WTC11 (cell line): ENCODE measurements at regions not wholly inside any gene's neighbourhood (a gene's known extent, or its start where the extent isn't known, plus 50 kb on each side); places are given as distances from the start of the nearest gene placed in this dataset.
A peak's percentile ranks its signal among the peaks of the same experiment; 100 is the strongest.
"Not testable (repeated sequence)": the region's sequence is repeated elsewhere in the genome, so short reads cannot be mapped to it uniquely, and the experiment has no call there.

Experiments used
- ATAC-seq: fragments of 200-7000 bp; cut with Tn5 transposase; 2 replicates; pipeline ENCODE4 v1.10.0; 2021; ENCODE audit warnings: mild to moderate bottlenecking, moderate library complexity
- CTCF ChIA-PET: fragments of 300-600 bp; sonication (Branson Sonifier 250); formaldehyde crosslinking; loops from one replicate; lab custom pipeline; 2021; ENCODE audit warnings: antibody characterized with exemption; lab: Charles Lee
- POLR2A ChIA-PET: fragments of 350-600 bp; sonication (Branson Sonifier 250); formaldehyde crosslinking; loops from one replicate; lab custom pipeline; 2021; ENCODE audit warnings: antibody characterized with exemption; lab: Charles Lee
- DNase-seq: peaks from one replicate; pipeline ENCODE4 v3.0.0; 2021; ENCODE audit warnings: low spot score
- H3K27ac Mint-ChIP-seq: 2 replicates; pipeline ENCODE4 v1.8.0; 2021; ENCODE audit warnings: mixed read lengths
- H3K27me3 Mint-ChIP-seq: 2 replicates; pipeline ENCODE4 v1.8.0; 2021; ENCODE audit warnings: low read depth, mild to moderate bottlenecking, moderate library complexity, mixed read lengths
- H3K36me3 Mint-ChIP-seq: 2 replicates; pipeline ENCODE4 v1.8.0; 2021; ENCODE audit warnings: mixed read lengths
- H3K4me1 Mint-ChIP-seq: 2 replicates; pipeline ENCODE4 v1.8.0; 2022; ENCODE audit warnings: mixed read lengths
- H3K4me3 Mint-ChIP-seq: 2 replicates; pipeline ENCODE4 v1.8.0; 2021; ENCODE audit warnings: mild to moderate bottlenecking, moderate library complexity, mixed read lengths
- H3K9me3 Mint-ChIP-seq: 2 replicates; pipeline ENCODE4 v1.8.0; 2021; ENCODE audit warnings: mixed read lengths
- EMX1 ChIP-seq: fragments of 250-450 bp; sonication (Bioruptor Pico); IDR thresholded peaks from 2 replicates; pipeline ENCODE4 v1.8.0; 2021; ENCODE audit warnings: mild to moderate bottlenecking
- FOXJ3 ChIP-seq: sonication (generic); formaldehyde crosslinking; IDR thresholded peaks from 2 replicates; pipeline ENCODE4 v1.9.0; 2021; ENCODE audit warnings: missing genetic modification reagents, mild to moderate bottlenecking, borderline replicate concordance
- HMGA2 ChIP-seq: fragments of 250-450 bp; sonication (Bioruptor Pico); IDR thresholded peaks from 2 replicates; pipeline ENCODE4 v1.4.0; 2021; ENCODE audit warnings: mild to moderate bottlenecking, moderate library complexity
- KAT7 ChIP-seq: sonication (generic); formaldehyde crosslinking; IDR thresholded peaks from 2 replicates; pipeline ENCODE4 v1.8.1; 2023; ENCODE audit warnings: missing genetic modification reagents, mild to moderate bottlenecking, borderline replicate concordance
- NR2C2 ChIP-seq: sonication (generic); formaldehyde crosslinking; IDR thresholded peaks from 2 replicates; pipeline ENCODE4 v1.8.0; 2022; ENCODE audit warnings: mild to moderate bottlenecking, missing genetic modification reagents
- PRDM15 ChIP-seq: sonication (generic); formaldehyde crosslinking; IDR thresholded peaks from 2 replicates; pipeline ENCODE4 v1.8.0; 2022; ENCODE audit warnings: missing genetic modification reagents
- ZNF121 ChIP-seq: sonication (generic); formaldehyde crosslinking; IDR thresholded peaks from 2 replicates; pipeline ENCODE4 v1.8.0; 2023; ENCODE audit warnings: missing genetic modification reagents
- ZNF671 ChIP-seq: fragments of 250-450 bp; sonication (Bioruptor Pico); IDR thresholded peaks from 2 replicates; pipeline ENCODE4 v1.8.0; 2021; ENCODE audit warnings: mild to moderate bottlenecking
- TF ChIP-seq, protein P1 (sequence below): sonication (generic); formaldehyde crosslinking; IDR thresholded peaks from 2 replicates; pipeline ENCODE4 v1.8.1; 2023; ENCODE audit warnings: mild to moderate bottlenecking, moderate library complexity, missing genetic modification reagents
- TF ChIP-seq, protein P2 (sequence below): fragments of 250-450 bp; sonication (Bioruptor Pico); IDR thresholded peaks from 2 replicates; pipeline ENCODE4 v1.8.0; 2021; ENCODE audit warnings: mild to moderate bottlenecking
- TF ChIP-seq, protein P3 (sequence below): sonication (generic); formaldehyde crosslinking; IDR thresholded peaks from 2 replicates; pipeline ENCODE4 v1.8.0; 2022; ENCODE audit warnings: mild to moderate bottlenecking, missing genetic modification reagents

- Mint-ChIP-seq H3K4me1 (peaks cover 18% of the 10 kb centered on the region), H3K36me3 (no peaks in the 10 kb centered on the region), H3K27me3 (no peaks in the 10 kb centered on the region), H3K9me3 (peaks cover 21% of the 10 kb centered on the region), H3K27ac (peak overlapping the region; percentile 34; the same call in 1 of the 2 replicates), H3K4me3 (no peak overlapping the region)
- CTCF ChIA-PET, result interaction anchor here (1.5 kb wide), 2 partner anchors 127 to 368 kb away, joined by 3 read pairs; no protein-coding TSS in a partner anchor
- POLR2A ChIA-PET, result no interaction called here
- DNase-seq, result no peak
- no peak for ATAC-seq
- TF ChIP-seq HMGA2 (CRISPR knock-in tag), result no peak
- no peak for TF ChIP-seq PRDM15 (CRISPR knock-in tag)
- TF ChIP-seq, protein P1, sequence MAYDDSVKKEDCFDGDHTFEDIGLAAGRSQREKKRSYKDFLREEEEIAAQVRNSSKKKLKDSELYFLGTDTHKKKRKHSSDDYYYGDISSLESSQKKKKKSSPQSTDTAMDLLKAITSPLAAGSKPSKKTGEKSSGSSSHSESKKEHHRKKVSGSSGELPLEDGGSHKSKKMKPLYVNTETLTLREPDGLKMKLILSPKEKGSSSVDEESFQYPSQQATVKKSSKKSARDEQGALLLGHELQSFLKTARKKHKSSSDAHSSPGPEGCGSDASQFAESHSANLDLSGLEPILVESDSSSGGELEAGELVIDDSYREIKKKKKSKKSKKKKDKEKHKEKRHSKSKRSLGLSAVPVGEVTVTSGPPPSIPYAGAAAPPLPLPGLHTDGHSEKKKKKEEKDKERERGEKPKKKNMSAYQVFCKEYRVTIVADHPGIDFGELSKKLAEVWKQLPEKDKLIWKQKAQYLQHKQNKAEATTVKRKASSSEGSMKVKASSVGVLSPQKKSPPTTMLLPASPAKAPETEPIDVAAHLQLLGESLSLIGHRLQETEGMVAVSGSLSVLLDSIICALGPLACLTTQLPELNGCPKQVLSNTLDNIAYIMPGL, result no peak
- TF ChIP-seq ZNF121 (CRISPR knock-in tag), result no peak
- TF ChIP-seq ZNF671, result no peak
- TF ChIP-seq, protein P2, sequence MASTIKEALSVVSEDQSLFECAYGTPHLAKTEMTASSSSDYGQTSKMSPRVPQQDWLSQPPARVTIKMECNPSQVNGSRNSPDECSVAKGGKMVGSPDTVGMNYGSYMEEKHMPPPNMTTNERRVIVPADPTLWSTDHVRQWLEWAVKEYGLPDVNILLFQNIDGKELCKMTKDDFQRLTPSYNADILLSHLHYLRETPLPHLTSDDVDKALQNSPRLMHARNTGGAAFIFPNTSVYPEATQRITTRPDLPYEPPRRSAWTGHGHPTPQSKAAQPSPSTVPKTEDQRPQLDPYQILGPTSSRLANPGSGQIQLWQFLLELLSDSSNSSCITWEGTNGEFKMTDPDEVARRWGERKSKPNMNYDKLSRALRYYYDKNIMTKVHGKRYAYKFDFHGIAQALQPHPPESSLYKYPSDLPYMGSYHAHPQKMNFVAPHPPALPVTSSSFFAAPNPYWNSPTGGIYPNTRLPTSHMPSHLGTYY (CRISPR knock-in tag), result no peak
These were observed 283.3 kb downstream of the KLF13 start for GRCh38 chr15:31609906-31610305.

GRCh38 chr15:31615643-31616415 lies 289.2 kb downstream of the KLF13 start:
- TF ChIP-seq FOXJ3 (no peak), NR2C2 (CRISPR knock-in tag) (no peak), KAT7 (CRISPR knock-in tag) (no peak), EMX1 (CRISPR knock-in tag) (no peak)
- TF ChIP-seq, protein P3, sequence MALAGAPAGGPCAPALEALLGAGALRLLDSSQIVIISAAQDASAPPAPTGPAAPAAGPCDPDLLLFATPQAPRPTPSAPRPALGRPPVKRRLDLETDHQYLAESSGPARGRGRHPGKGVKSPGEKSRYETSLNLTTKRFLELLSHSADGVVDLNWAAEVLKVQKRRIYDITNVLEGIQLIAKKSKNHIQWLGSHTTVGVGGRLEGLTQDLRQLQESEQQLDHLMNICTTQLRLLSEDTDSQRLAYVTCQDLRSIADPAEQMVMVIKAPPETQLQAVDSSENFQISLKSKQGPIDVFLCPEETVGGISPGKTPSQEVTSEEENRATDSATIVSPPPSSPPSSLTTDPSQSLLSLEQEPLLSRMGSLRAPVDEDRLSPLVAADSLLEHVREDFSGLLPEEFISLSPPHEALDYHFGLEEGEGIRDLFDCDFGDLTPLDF, result no peak
- Mint-ChIP-seq H3K36me3 (no peaks in the 10 kb centered on the region; the same call in 1 of the 2 replicates), H3K9me3 (peaks cover 27% of the 10 kb centered on the region), H3K27ac (no peak overlapping the region), H3K27me3 (no peaks in the 10 kb centered on the region), H3K4me3 (no peak overlapping the region), H3K4me1 (no peaks in the 10 kb centered on the region)
- ChIA-PET CTCF (no interaction called here), POLR2A (no interaction called here)
- ATAC-seq (no peak), DNase-seq (no peak)

DNA sequence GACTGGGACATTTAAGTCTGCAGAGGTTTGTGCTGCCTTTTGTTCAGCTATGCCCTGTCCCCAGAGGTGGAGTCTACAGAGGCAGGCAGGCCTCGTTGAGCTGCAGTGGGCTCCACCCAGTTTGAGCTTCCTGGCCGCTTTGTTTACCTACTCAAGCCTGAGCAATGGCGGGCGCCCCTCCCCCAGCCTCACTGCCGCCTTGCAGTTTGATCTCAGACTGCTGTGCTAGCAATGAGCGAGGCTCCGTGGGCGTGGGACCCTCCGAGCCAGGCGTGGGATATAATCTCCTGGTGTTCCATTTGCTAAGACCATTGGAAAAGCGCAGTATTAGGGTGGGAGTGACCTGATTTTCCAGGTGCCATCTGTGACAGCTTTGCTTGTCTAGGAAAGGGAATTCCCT lies 296.7 kb downstream of the KLF13 start:
- H3K4me1 Mint-ChIP-seq, H3K27ac Mint-ChIP-seq, CTCF ChIA-PET, DNase-seq, POLR2A ChIA-PET, ATAC-seq, H3K27me3 Mint-ChIP-seq, H3K4me3 Mint-ChIP-seq: not testable (repeated sequence)
- Mint-ChIP-seq H3K9me3 (peaks cover 66% of the 10 kb centered on the region), H3K36me3 (peaks cover 31% of the 10 kb centered on the region)

DNA sequence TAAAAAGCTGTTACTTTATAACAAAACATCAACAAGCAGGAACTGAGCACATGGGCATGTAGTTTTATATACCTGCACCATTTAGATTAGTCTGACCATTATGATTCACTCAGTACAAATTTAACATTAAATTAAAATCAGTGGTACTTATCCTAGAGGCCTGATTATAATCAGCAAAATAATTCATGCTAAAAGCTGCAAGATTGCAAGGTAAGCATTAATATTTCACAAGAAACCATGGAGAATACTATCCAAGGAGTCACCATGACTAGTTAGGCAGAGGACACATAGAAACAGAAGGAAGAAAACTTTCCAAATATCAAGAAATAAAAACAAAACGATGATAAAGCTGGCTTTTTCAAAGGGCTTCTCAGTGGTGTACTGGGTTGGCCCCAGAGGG lies 297.5 kb downstream of the KLF13 start:
- Mint-ChIP-seq H3K36me3 (peaks cover 31% of the 10 kb centered on the region), H3K9me3 (peaks cover 60% of the 10 kb centered on the region)
- CTCF ChIA-PET, H3K27ac Mint-ChIP-seq, DNase-seq, H3K4me1 Mint-ChIP-seq, POLR2A ChIA-PET, H3K27me3 Mint-ChIP-seq, H3K4me3 Mint-ChIP-seq, ATAC-seq: not testable (repeated sequence)

- Mint-ChIP-seq H3K36me3 (peaks cover 34% of the 10 kb centered on the region), H3K9me3 (peaks cover 36% of the 10 kb centered on the region)
- H3K27me3 Mint-ChIP-seq, H3K4me1 Mint-ChIP-seq, H3K27ac Mint-ChIP-seq, DNase-seq, ATAC-seq, CTCF ChIA-PET, POLR2A ChIA-PET, H3K4me3 Mint-ChIP-seq: not testable (repeated sequence)
These were observed 309.1 kb downstream of the KLF13 start for GRCh38 chr15:31635715-31636114.

- H3K27me3 Mint-ChIP-seq, H3K4me1 Mint-ChIP-seq, DNase-seq, ATAC-seq, CTCF ChIA-PET, H3K4me3 Mint-ChIP-seq, POLR2A ChIA-PET, H3K27ac Mint-ChIP-seq: not testable (repeated sequence)
- H3K36me3 Mint-ChIP-seq, result peaks cover 25% of the 10 kb centered on the region
- H3K9me3 Mint-ChIP-seq, result peaks cover 24% of the 10 kb centered on the region
These were observed 310.3 kb downstream of the KLF13 start for GRCh38 chr15:31636911-31637310.

GRCh38 chr15:31643955-31644354 lies 317.3 kb downstream of the KLF13 start:
- H3K27me3 Mint-ChIP-seq, POLR2A ChIA-PET, H3K4me1 Mint-ChIP-seq, ATAC-seq, H3K36me3 Mint-ChIP-seq, H3K9me3 Mint-ChIP-seq, DNase-seq, H3K4me3 Mint-ChIP-seq, H3K27ac Mint-ChIP-seq: not testable (repeated sequence)
- CTCF ChIA-PET, result interaction anchor here (1.4 kb wide), 1 partner anchor 333 kb away, joined by 3 read pairs; no protein-coding TSS in a partner anchor
